Lower lobe of right lung (tissue), 2 donors: ENCODE measurements at regions not wholly inside any gene's neighbourhood (a gene's known extent, or its start where the extent isn't known, plus 50 kb on each side); places are given as distances from the start of the nearest gene placed in this dataset.

Experiments
- ATAC-seq, 2 donors: fragments of 200-7000 bp; cut with Tn5 transposase; one replicate each; pipeline ENCODE4 v1.9.1; 2020 to 2022; ENCODE audit warnings: mild to moderate bottlenecking in 2 of 2, moderate library complexity in 2 of 2
- DNase-seq: peaks from one replicate; pipeline ENCODE4 v3.0.0-alpha.2; 2020
- H3K27ac ChIP-seq: fragments of 200-600 bp; one replicate; pipeline ENCODE4 v1.8.0; 2022
- H3K27me3 ChIP-seq: fragments of 200-600 bp; one replicate; pipeline ENCODE4 v1.8.0; 2022; ENCODE audit warnings: low read depth
- H3K36me3 ChIP-seq: fragments of 200-600 bp; one replicate; pipeline ENCODE4 v1.8.0; 2022; ENCODE audit warnings: mild to moderate bottlenecking
- H3K4me1 ChIP-seq: fragments of 200-600 bp; one replicate; pipeline ENCODE4 v1.8.0; 2022
- H3K4me3 ChIP-seq: fragments of 200-600 bp; one replicate; pipeline ENCODE4 v1.8.0; 2022; ENCODE audit warnings: mild to moderate bottlenecking
- H3K9me3 ChIP-seq: fragments of 200-600 bp; one replicate; pipeline ENCODE4 v1.8.0; 2022
- intact Hi-C: fragments of 100-400 bp; cut with DNase I; formaldehyde crosslinking; loops from one replicate; pipeline ENCODE4 v1.11.0; 2022
- TF ChIP-seq, protein P1 (sequence below): fragments of 200-600 bp; IDR thresholded peaks from one replicate; pipeline ENCODE4 v1.8.0; 2022; ENCODE audit warnings: antibody characterized with exemption, mild to moderate bottlenecking
- donor health status: DM: no; HTN: yes; CAD: no; lungs with severe emphysema.

GRCh38 chr9:90948156-90948555, 146.5 kb downstream of the SYK start:
- TF ChIP-seq, protein P1, sequence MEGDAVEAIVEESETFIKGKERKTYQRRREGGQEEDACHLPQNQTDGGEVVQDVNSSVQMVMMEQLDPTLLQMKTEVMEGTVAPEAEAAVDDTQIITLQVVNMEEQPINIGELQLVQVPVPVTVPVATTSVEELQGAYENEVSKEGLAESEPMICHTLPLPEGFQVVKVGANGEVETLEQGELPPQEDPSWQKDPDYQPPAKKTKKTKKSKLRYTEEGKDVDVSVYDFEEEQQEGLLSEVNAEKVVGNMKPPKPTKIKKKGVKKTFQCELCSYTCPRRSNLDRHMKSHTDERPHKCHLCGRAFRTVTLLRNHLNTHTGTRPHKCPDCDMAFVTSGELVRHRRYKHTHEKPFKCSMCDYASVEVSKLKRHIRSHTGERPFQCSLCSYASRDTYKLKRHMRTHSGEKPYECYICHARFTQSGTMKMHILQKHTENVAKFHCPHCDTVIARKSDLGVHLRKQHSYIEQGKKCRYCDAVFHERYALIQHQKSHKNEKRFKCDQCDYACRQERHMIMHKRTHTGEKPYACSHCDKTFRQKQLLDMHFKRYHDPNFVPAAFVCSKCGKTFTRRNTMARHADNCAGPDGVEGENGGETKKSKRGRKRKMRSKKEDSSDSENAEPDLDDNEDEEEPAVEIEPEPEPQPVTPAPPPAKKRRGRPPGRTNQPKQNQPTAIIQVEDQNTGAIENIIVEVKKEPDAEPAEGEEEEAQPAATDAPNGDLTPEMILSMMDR: no peak
- intact Hi-C loops: no loop called here
- Histone ChIP-seq H3K27me3 (peaks cover 5% of the 10 kb centered on the region), H3K27ac (no peak overlapping the region), H3K9me3 (no peaks in the 10 kb centered on the region), H3K4me1 (no peaks in the 10 kb centered on the region), H3K36me3 (no peaks in the 10 kb centered on the region), H3K4me3 (no peak overlapping the region)
- DNase-seq (no peak), ATAC-seq (no peak)

- intact Hi-C loops: no loop called here
- H3K4me3 ChIP-seq: no peak overlapping the region
- ATAC-seq (no peak), DNase-seq (no peak)
- H3K36me3 ChIP-seq: no peaks in the 10 kb centered on the region
- TF ChIP-seq, protein P1: no peak
- H3K4me1 ChIP-seq: no peaks in the 10 kb centered on the region
- H3K27me3 ChIP-seq: peaks cover 16% of the 10 kb centered on the region
- H3K9me3 ChIP-seq: no peaks in the 10 kb centered on the region
- H3K27ac ChIP-seq: no peak overlapping the region
These were observed 149.0 kb downstream of the SYK start for GRCh38 chr9:90950600-90950999.

- H3K27ac ChIP-seq: no peak overlapping the region
These were observed 151.6 kb downstream of the SYK start for GRCh38 chr9:90953200-90953599.

GRCh38 chr9:90953805-90954204, 152.2 kb downstream of the SYK start:
- no peak overlapping the region for H3K4me3 ChIP-seq
- no peak for DNase-seq
- H3K9me3 ChIP-seq: no peaks in the 10 kb centered on the region
- TF ChIP-seq, protein P1: no peak
- no peak for ATAC-seq
- peaks cover 16% of the 10 kb centered on the region for H3K27me3 ChIP-seq
- no peaks in the 10 kb centered on the region for H3K4me1 ChIP-seq
- no peaks in the 10 kb centered on the region for H3K36me3 ChIP-seq
- H3K27ac ChIP-seq: no peak overlapping the region
- intact Hi-C loops: no loop called here

More at GRCh38 chr9:90953200-90953599, 151.6 kb downstream of the SYK start:
- intact Hi-C loops: no loop called here
- H3K36me3 ChIP-seq: no peaks in the 10 kb centered on the region
- no peak for ATAC-seq
- no peak for DNase-seq
- no peaks in the 10 kb centered on the region for H3K4me1 ChIP-seq
- no peaks in the 10 kb centered on the region for H3K9me3 ChIP-seq
- peaks cover 16% of the 10 kb centered on the region for H3K27me3 ChIP-seq
- TF ChIP-seq, protein P1: no peak
- no peak overlapping the region for H3K4me3 ChIP-seq

GRCh38 chr9:90956026-90956810, 154.6 kb downstream of the SYK start:
- Histone ChIP-seq H3K4me3 (no peak overlapping the region), H3K27me3 (peaks cover 11% of the 10 kb centered on the region), H3K27ac (no peak overlapping the region), H3K9me3 (no peaks in the 10 kb centered on the region), H3K36me3 (no peaks in the 10 kb centered on the region), H3K4me1 (no peaks in the 10 kb centered on the region)
- intact Hi-C loops: no loop called here
- DNase-seq: no peak
- TF ChIP-seq, protein P1: no peak
- ATAC-seq: peak; percentile 69 to 79
